Ovary (tissue), 7 donors: ENCODE measurements at regions not wholly inside any gene's neighbourhood (a gene's known extent, or its start where the extent isn't known, plus 50 kb on each side); places are given as distances from the start of the nearest gene placed in this dataset.

ENCODE experiments used
- DNase-seq, 5 donors: peaks; one replicate each; pipeline ENCODE4 v3.0.0-alpha.2; 2019 to 2020
- H3K27ac ChIP-seq, 2 donors: fragments of 200-600 bp; one replicate each; pipeline versions ENCODE4 v1.5.1 to v1.8.0; 2019 to 2022
- H3K27me3 ChIP-seq: fragments of 200-600 bp; one replicate; pipeline ENCODE4 v1.8.0; 2022
- H3K36me3 ChIP-seq: fragments of 200-600 bp; sonication (generic); one replicate; pipeline ENCODE4 v1.5.1; 2019
- H3K4me1 ChIP-seq: one replicate; pipeline ENCODE4 v1.8.1; 2013; ENCODE audit warnings: mild to moderate bottlenecking, moderate library complexity; ENCODE audit not compliant: insufficient read depth
- H3K4me3 ChIP-seq: fragments of 200-600 bp; sonication (generic); one replicate; pipeline ENCODE4 v1.5.1; 2017
- H3K9me3 ChIP-seq, 2 donors: fragments of 200-600 bp in 1 of 2; sonication (generic) in 1 of 2; one replicate each; pipeline versions ENCODE4 v1.5.1 to v1.8.1; 2013 to 2019; ENCODE audit warnings: mild to moderate bottlenecking in 1 of 2, moderate library complexity in 1 of 2
- CTCF ChIP-seq, 3 donors: fragments of 450-650 bp in 2 of 3; fragments of 200-600 bp in 1 of 3; IDR thresholded peaks; one replicate each; pipeline versions ENCODE4 v1.5.1 to v1.8.0; 2016 to 2022; ENCODE audit warnings: antibody characterized with exemption in 3 of 3, mild to moderate bottlenecking in 1 of 3
- EP300 ChIP-seq: sonication (generic); formaldehyde crosslinking; IDR thresholded peaks from one replicate; pipeline ENCODE4 v1.6.1; 2017; ENCODE audit warnings: antibody characterized with exemption
- POLR2A ChIP-seq: fragments of 450-650 bp; IDR thresholded peaks from one replicate; pipeline ENCODE4 v1.6.1; 2017; ENCODE audit warnings: antibody characterized with exemption, mild to moderate bottlenecking, moderate library complexity
- WGBS, 3 donors: extraction: QIAGEN DNeasy Blood & Tissue Kit in 1 of 3; methylation state at CpG; one replicate each; pipeline versions ENCODE4 v1.1.5 to v1.1.7; 2013 to 2017; 5-methylcytosine and 5-hydroxymethylcytosine counted together
- intact Hi-C, 4 donors: fragments of 100-400 bp; cut with DNase I; formaldehyde crosslinking; loops; one replicate each; pipeline versions ENCODE4 v1.11.0 to v1.15.1; 2022 to 2023
- donor health status: DM: no; HTN: no; CAD: no; lungs with moderate emphysema.
- donor health status: DM: no; HTN: no; CAD: no.
- donor health status: Bipolar disorder and iron deficiency.
- donor health status: DM: no; HTN: no; CAD: no.
- donor health status: DM: yes; HTN: yes; CAD: no.

- 76 to 86% (median 82%) methylated on average over 4 of the region's 4 CpGs for WGBS, 3 donors
- H3K4me3 ChIP-seq = no peak overlapping the region
- no peak for DNase-seq
- H3K27ac ChIP-seq = no peak overlapping the region
- H3K4me1 ChIP-seq = no peaks in the 10 kb centered on the region
- TF ChIP-seq CTCF (IDR thresholded peaks at IDR 0.05) = no peak
- no peak for TF ChIP-seq EP300
- no peak for TF ChIP-seq POLR2A
- no peaks in the 10 kb centered on the region for H3K36me3 ChIP-seq
- intact Hi-C loops = no loop called here
- no peaks in the 10 kb centered on the region for H3K27me3 ChIP-seq
- H3K9me3 ChIP-seq = no peaks in the 10 kb centered on the region
Observed at GRCh38 chrX:46247456-46247855, 297.8 kb downstream of the ZNF674 start.

- Histone ChIP-seq H3K36me3 (no peaks in the 10 kb centered on the region), H3K27me3 (no peaks in the 10 kb centered on the region), H3K4me3 (no peak overlapping the region), H3K9me3 (no peaks in the 10 kb centered on the region), H3K4me1 (no peaks in the 10 kb centered on the region), H3K27ac (no peak overlapping the region)
- TF ChIP-seq EP300 (no peak), POLR2A (no peak), CTCF (IDR thresholded peaks at IDR 0.05) (no peak)
- intact Hi-C loops = no loop called here
- WGBS, 3 donors = 37 to 45% (median 41%) methylated on average over 4 of the region's 4 CpGs
- no peak for DNase-seq
Observed at GRCh38 chrX:46244451-46244850, 300.8 kb downstream of the ZNF674 start.

- TF ChIP-seq EP300 (no peak), POLR2A (no peak), CTCF (IDR thresholded peaks at IDR 0.05) (no peak)
- Histone ChIP-seq H3K4me1 (no peaks in the 10 kb centered on the region), H3K36me3 (no peaks in the 10 kb centered on the region), H3K27me3 (no peaks in the 10 kb centered on the region), H3K4me3 (no peak overlapping the region), H3K9me3 (no peaks in the 10 kb centered on the region), H3K27ac (no peak overlapping the region)
- intact Hi-C loops = no loop called here
- DNase-seq = no peak
- 15 to 34% (median 22%) methylated on average over 2 of the region's 2 CpGs for WGBS, 3 donors
Observed at GRCh38 chrX:46236411-46236810, 308.8 kb downstream of the ZNF674 start.

- Histone ChIP-seq H3K27me3 (no peaks in the 10 kb centered on the region), H3K36me3 (no peaks in the 10 kb centered on the region), H3K9me3 (no peaks in the 10 kb centered on the region), H3K4me3 (no peak overlapping the region), H3K27ac (no peak overlapping the region), H3K4me1 (no peaks in the 10 kb centered on the region)
- intact Hi-C loops = no loop called here
- no peak for DNase-seq
- WGBS, 3 donors = 82 to 90% (median 86%) methylated on average over 4 of the region's 4 CpGs
- TF ChIP-seq CTCF (IDR thresholded peaks at IDR 0.05) (no peak), EP300 (no peak), POLR2A (no peak)
Observed at GRCh38 chrX:46235778-46236177, 309.4 kb downstream of the ZNF674 start.

GRCh38 chrX:46234775-46235174, 310.4 kb downstream of the ZNF674 start:
- intact Hi-C loops = no loop called here
- no peaks in the 10 kb centered on the region for H3K9me3 ChIP-seq
- 54 to 59% (median 59%) methylated on average over 2 of the region's 2 CpGs for WGBS, 3 donors

More at GRCh38 chrX:46234775-46235174, 310.4 kb downstream of the ZNF674 start:
- no peaks in the 10 kb centered on the region for H3K27me3 ChIP-seq
- H3K36me3 ChIP-seq = no peaks in the 10 kb centered on the region
- H3K4me3 ChIP-seq = no peak overlapping the region
- DNase-seq = no peak
- H3K27ac ChIP-seq = no peak overlapping the region
- H3K4me1 ChIP-seq = no peaks in the 10 kb centered on the region
- TF ChIP-seq CTCF (IDR thresholded peaks at IDR 0.05) = no peak
- no peak for TF ChIP-seq EP300
- TF ChIP-seq POLR2A = no peak
